GM21619 (cell line): ENCODE measurements at regions not wholly inside any gene's neighbourhood (a gene's known extent, or its start where the extent isn't known, plus 50 kb on each side); places are given as distances from the start of the nearest gene placed in this dataset.
"Not testable (repeated sequence)": the region's sequence is repeated elsewhere in the genome, so short reads cannot be mapped to it uniquely, and the experiment has no call there.

ENCODE experiments used
- ATAC-seq: cut with Tn5 transposase; IDR thresholded peaks from one replicate; pipeline ENCODE4 v1.9.1; 2021; ENCODE audit not compliant: unreplicated experiment

- ATAC-seq = no peak
These were observed 223.7 kb upstream of the SULF2 start for GRCh38 chr20:48008850-48009515.

DNA sequence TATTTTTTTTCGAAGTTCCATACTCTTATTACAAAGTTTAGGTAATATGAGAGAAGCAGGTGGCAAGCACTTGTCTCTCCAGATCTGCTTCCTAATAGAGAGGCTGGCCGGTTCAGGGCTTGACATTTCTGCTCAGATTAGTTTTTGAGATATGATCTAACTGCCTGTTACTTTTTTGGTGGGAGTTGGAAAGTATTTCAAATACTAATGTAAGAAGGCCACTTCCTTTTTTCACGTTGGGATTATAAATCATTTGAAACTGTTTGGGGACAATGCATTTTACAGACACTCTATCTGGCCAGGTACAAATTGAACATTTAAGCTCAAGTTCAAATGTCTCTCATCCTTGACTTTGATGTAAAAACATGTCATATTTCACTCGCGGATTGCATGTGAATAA, 222.1 kb upstream of the SULF2 start:
- ATAC-seq = no peak

DNA sequence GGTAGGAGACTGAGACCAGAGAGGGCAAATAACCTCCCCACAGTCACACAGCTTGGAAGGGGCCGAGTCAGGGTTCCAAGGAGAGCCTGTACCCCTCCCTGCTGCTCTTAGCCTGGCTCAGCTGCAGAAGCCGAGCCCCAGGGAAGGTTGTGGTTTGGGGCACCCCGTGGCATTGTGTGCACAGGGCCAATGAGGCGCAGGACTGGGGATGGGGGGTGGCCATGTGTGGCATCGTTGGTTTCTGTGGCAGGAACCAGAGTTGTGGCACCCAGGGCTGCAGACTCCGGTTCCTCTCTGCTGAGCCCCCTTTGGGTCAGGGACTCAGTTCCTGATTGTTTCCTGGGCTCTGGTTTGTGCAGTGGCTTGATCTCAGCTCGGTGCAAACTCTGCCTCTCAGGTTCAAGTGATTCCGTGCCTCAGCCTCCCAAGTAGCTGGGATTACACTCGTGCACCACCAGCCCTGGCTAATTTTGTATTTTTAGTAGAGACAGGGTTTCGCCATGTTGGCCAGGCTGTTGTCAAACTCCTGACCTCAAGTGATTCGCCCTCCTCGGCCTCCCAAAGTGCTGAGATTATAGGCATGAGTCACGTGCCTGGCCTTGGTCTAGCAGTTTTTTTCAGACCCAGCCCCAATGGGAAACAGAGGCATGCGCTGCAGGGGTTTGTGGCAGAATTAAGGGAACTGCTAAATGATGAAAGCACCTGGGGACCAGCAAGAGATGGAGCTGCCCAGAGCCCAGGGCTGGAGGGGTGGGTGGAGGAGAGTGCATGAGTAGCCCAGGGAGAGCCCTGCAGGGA, 221.0 kb upstream of the SULF2 start:
- ATAC-seq = no peak

DNA sequence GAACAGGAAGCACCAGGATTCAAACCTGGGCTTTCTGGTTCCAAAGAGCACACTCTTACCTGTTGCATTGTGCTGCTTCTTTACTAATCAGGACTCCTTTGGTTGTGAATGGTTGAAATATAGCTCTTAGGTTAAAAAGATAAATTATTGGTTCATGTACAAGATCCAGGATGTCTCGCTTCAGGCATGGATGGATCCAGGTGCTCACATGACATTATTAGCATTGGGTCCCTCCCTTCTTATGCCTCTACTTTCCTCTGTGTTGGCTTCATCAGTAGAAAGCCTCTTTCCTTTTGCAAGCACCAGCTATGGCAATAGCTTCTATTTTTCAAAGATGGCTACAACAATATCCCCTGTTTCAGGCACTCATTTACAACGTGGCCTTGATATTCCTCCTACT, 217.7 kb upstream of the SULF2 start:
- no peak for ATAC-seq

GRCh38 chr20:48002517-48002970, 217.3 kb upstream of the SULF2 start:
- ATAC-seq = no peak

DNA sequence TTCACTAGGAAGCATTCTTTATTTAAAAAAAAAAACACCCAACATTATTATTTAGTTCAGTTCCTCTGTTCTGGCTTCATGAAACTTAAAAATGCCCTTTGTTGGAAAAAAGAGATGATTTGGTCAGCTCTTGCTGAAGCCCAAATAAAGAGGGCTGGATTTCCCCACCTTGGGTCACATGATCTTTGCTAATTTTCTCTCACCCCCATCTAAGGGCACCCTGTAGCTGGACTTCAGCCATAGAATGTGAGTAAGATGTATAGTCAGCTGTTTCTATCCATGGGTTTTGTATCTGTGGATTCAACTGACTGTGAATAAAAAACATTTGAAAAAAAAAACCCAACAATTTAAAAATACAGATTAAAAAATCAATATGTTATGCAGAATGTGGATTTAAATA, 213.9 kb upstream of the SULF2 start:
- no peak for ATAC-seq

DNA sequence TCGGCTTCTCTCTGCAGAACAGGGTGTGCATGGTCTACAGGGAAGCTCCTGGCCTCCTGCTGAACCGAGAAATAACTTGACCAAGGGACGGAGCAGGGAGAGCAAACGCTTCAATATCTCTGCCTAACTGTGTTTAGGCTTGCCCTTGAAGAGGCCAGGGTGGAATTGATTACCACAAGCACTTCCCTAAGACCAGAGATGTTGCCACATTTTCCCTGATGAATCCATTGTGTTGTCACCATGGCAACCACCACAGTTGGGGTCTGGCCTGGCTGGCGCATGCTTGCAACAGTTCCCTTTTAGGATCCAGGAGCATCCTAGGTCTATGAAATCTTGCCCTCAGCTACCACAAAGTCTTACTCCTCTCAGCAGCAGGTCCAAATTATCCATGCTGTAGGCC, 213.5 kb upstream of the SULF2 start:
- ATAC-seq = no peak

GRCh38 chr20:47995661-47996060, 210.4 kb upstream of the SULF2 start:
- no peak for ATAC-seq

GRCh38 chr20:47993817-47994216, 208.5 kb upstream of the SULF2 start:
- no peak for ATAC-seq

GRCh38 chr20:47993035-47993755, 207.9 kb upstream of the SULF2 start:
- no peak for ATAC-seq

DNA sequence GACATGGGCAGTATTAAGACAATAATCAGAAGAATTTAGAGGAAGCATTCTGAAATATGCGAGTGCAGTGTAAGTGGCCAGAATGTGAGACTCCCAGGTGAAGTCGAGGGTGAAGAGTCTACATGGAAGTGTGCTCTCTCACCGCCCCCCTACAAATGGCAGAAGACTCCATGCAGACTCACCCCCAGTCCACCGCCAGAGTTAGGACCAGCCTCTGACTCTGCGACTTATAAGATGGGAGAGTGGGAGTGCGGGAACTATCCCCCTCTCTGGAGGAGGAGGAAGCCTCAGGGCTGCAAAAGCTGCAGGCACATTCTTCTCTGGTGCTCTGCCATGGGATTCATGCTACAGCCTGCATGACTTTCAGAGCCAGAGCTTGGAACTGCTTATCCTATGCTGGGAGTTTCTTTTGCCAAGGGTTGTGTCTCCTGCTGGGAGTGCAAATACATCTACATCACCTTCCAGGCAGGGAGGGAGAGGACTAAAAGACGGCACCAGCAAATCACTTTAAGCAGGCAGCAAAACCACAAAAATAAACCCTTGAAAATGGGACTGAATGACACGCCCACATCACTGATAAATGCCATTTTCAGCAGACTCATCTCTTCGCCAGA, 206.7 kb upstream of the SULF2 start:
- ATAC-seq = no peak

- ATAC-seq = no peak
These were observed 205.3 kb upstream of the SULF2 start for GRCh38 chr20:47990507-47991150.

GRCh38 chr20:47989957-47990356, 204.7 kb upstream of the SULF2 start:
- no peak for ATAC-seq

DNA sequence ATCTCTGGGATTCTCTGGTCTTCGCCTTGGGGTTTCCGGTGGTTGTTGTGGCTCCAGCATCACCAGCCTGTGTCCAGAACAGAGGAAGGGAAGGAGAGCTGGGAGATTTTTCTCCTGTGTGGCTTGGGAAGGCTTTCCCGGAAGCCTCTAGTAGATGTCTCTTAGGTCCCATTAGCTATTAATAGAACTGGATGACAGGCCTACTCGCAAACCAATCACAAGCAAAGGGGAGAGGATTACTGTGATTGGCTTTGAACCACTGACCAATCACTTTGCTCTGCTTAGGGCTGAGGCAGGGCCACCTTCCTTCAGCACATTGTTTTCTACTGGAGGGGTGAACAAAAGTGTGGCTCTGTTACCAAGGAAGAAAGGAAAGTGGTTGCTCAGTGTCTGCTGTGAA, 203.4 kb upstream of the SULF2 start:
- ATAC-seq = no peak

DNA sequence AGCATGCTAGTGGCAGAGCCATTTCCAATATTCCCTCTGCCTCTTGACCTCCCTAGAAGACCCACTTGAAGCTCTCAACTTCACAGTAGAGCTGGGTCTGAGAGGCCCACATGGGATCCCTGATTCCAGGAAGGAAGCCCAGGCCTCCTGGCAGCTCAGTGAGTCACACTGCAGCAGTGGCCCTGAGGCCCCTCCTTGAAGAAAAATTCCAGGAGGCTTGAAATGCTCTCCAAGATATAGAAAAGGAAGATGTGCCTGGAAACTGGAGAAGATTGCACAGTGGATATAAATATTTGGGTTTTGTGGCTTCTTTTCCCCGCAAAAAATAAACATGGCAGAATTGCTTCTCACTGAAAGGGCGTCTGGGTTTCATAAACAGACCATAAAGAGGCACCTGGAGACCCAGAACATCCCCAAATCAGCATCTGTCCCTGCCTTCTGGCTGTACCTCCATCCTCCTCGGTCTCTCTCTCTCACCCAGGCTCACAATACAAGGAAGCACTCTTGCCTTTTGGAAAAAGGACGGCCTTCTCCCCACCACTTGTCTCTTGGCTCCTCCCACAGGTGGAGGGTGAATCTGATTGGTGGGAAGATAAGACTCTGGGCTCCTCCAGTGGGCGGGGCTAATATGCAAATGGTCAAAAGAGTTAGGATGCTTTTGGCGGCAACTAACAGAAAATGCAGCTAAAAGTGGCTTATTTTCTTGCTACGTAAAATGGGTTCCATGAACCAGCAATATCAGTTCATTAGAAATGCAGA, 200.0 kb upstream of the SULF2 start:
- no peak for ATAC-seq

DNA sequence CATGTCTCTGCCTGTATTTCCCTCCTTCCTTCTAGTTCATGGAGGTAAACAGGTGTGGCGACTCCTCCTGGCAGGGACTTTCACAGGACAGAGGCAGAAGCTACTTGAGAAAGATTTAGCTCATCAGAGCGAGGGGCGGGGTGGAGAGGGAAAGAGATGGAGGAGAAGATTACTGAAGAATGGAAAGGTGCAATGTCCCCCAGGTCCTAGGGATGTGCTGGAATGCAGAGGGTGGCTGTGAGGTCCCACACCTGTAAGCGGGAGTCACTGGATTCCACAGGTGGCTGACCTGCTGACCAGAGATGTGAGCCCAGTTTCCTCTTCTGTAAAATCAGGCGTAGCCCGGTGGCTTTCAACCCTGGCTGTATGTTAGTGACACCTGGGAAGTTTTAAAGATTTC, 199.2 kb upstream of the SULF2 start:
- no peak for ATAC-seq

GRCh38 chr20:47983642-47984041, 198.4 kb upstream of the SULF2 start:
- ATAC-seq = not testable (repeated sequence)

DNA sequence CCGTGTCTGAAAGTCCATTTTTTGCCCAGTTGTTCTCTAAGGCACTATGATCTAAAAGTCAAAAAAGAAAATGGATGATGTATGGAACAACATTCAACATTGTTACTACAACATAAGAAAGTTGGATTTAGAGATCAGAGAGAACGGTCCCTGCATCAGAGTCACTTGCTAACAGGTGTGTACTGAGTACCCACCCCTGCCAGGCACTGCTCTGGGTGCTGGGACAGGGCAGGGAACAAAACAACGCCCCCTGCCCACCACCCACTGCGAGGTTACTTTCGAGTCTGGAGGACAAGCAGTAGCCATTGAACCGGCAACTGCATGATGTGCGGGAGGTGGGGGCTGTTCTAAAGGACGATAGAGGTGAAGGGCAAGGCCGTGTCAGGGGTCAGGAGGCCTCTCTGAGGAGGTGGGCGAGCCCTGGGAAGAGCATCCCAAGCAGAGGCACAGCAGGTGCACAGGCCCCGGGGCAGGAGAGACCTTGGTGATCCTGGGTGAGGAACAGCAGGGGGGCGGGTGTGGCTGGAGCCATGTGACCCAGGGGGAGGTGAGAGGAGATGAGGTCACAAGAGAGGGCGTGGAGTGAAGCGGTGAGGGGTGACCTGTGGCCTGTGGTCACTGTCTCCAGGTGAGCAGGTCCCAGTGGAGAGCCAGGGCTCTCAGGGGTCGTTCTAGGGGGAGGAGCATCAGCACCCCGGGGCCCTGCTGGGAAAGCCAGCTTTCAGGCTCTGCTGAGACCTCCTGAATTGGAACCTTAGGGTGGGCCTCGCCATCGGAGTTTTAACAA, 197.5 kb upstream of the SULF2 start:
- ATAC-seq = no peak

DNA sequence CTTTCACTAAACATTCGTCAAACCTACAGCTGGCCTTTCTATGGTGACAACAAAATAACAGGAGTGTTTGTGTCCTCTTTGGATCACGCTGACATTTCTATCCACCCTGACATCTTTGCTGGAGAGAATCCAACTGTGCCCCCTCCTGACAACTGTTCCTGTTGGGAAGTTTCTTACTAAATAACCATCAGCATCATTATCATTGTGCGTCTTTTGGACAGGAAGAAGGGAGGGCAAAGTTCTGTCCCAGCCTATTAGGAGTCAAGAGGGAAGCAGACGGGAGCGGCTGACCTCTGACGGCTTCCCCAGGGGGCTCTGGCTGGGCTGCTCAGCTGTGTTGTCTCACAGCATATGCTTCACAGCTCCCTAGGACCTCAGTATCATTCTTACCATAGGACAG, 195.9 kb upstream of the SULF2 start:
- ATAC-seq = no peak
